ENCODE measurements at regions not wholly inside any gene's neighbourhood (a gene's known extent, or its start where the extent isn't known, plus 50 kb on each side); places are given as distances from the start of the nearest gene placed in this dataset.

- TF ChIP-seq, protein P1, sequence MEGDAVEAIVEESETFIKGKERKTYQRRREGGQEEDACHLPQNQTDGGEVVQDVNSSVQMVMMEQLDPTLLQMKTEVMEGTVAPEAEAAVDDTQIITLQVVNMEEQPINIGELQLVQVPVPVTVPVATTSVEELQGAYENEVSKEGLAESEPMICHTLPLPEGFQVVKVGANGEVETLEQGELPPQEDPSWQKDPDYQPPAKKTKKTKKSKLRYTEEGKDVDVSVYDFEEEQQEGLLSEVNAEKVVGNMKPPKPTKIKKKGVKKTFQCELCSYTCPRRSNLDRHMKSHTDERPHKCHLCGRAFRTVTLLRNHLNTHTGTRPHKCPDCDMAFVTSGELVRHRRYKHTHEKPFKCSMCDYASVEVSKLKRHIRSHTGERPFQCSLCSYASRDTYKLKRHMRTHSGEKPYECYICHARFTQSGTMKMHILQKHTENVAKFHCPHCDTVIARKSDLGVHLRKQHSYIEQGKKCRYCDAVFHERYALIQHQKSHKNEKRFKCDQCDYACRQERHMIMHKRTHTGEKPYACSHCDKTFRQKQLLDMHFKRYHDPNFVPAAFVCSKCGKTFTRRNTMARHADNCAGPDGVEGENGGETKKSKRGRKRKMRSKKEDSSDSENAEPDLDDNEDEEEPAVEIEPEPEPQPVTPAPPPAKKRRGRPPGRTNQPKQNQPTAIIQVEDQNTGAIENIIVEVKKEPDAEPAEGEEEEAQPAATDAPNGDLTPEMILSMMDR (IDR thresholded peaks at IDR 0.05) = no peak
- TF ChIP-seq POLR2A (IDR thresholded peaks at IDR 0.05) = no peak
- no peak for TF ChIP-seq EP300 (IDR thresholded peaks at IDR 0.05)
These were observed 368.0 kb downstream of the TBC1D32 start for GRCh38 chr6:120966321-120966720.

Data from sigmoid colon (tissue), 4 donors.